ENCODE measurements at regions not wholly inside any gene's neighbourhood (a gene's known extent, or its start where the extent isn't known, plus 50 kb on each side); places are given as distances from the start of the nearest gene placed in this dataset.

DNA sequence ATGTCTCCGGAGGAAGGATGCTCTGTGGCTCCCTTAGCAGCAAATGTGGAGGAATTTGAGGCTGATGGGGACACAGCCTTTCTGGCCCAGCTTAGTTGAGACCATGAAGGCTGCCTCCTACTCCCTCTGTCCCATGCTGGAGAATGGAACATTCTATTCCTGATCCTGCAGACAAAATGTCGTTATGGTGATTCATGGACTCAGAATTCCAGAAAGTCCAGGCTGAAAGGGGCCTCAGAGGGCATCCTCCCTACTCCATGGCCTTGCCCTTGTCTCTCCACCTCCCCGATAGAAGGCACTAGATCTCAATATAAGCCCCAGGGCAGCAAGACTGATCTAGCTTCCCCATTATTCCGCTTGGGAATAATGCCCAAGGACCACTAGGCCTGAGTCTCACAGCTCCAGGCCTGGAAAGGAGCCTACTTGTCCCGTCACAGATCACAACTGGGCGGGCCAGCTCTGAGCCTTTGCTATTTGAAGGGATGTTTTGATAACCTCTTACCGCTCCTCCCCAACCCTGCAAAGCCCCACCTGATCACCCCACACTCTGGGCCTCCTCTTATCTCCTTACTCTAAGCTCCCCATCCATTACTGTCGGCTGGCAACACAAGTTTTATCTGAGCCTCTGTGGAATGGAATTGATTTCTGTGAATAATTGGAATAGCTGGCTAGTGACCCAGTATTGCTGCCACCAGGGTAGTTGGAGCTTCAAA, 52.8 kb upstream of the TRABD2B start:
- H3K27me3 Mint-ChIP-seq = peaks cover 5 to 12% of the 10 kb centered on the region in 2 donors
- H3K27ac ChIP-seq (ENCODE audit: low read depth, low read length) = no peak overlapping the region
- no peaks in the 10 kb centered on the region for H3K36me3 ChIP-seq (ENCODE audit: insufficient read depth, low read length)
- intact Hi-C loops (cut with micrococcal nuclease) = no loop called here
- POLR2A ChIA-PET (ENCODE audit: partially characterized antibody) = no interaction called here
- H3K27me3 ChIP-seq (ENCODE audit: insufficient read depth, low read length) = no peaks in the 10 kb centered on the region
- CTCF ChIA-PET (ENCODE audit: partially characterized antibody) = interaction anchor here (1.1 to 1.4 kb wide), 2 partner anchors 9 to 11 kb away, joined by 3 read pairs; no protein-coding TSS in a partner anchor
- no peaks in the 10 kb centered on the region for H3K4me1 Mint-ChIP-seq
- H3K4me1 ChIP-seq (ENCODE audit: insufficient read depth, low read length) = no peaks in the 10 kb centered on the region
- no peaks in the 10 kb centered on the region for H3K36me3 Mint-ChIP-seq
- no peaks in the 10 kb centered on the region for H3K9me3 Mint-ChIP-seq
- H3K27ac Mint-ChIP-seq = peak overlapping the region in 1 of 7 donors; percentile 58
- no peak overlapping the region for H3K4me3 Mint-ChIP-seq
- DNase-seq = no peak
- no peaks in the 10 kb centered on the region for H3K9me3 ChIP-seq (ENCODE audit: control insufficient read depth in 1 of 2, low read length in 2 of 2)
- H3K4me3 ChIP-seq (ENCODE audit: low read length in 2 of 2) = no peak overlapping the region

DNA sequence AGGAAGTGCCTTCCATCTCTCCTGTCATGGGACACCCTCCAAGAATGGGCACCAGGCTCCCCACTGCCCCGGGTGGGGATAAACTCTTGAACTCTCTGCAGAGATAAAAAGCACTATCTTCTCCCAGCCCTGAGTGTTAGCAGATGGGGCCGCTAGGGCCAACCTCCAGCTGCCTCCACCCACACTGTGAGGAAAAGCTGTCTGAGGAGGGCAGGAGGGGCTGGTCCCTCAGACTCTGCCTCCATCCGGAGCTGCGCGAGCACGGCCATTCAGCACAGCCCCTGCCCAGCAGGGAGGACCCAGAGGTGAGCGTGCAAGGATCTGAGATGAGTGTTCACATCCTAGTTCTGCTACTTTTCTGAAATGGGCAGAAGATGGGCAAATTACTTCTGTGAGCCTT, 51.8 kb upstream of the TRABD2B start:
- no peaks in the 10 kb centered on the region for H3K27me3 ChIP-seq (ENCODE audit: insufficient read depth, low read length)
- ChIA-PET POLR2A (ENCODE audit: partially characterized antibody) (no interaction called here), CTCF (ENCODE audit: partially characterized antibody) (interaction anchor here (1.4 kb wide), 1 partner anchor 8 kb away, joined by 3 read pairs; no protein-coding TSS in a partner anchor)
- intact Hi-C loops (cut with micrococcal nuclease) = no loop called here
- Mint-ChIP-seq H3K36me3 (no peaks in the 10 kb centered on the region), H3K27ac (no peak overlapping the region), H3K9me3 (no peaks in the 10 kb centered on the region), H3K4me3 (no peak overlapping the region), H3K4me1 (no peaks in the 10 kb centered on the region), H3K27me3 (peaks cover 3 to 12% of the 10 kb centered on the region in 2 donors)
- no peaks in the 10 kb centered on the region for H3K36me3 ChIP-seq (ENCODE audit: insufficient read depth, low read length)
- no peaks in the 10 kb centered on the region for H3K9me3 ChIP-seq (ENCODE audit: control insufficient read depth in 1 of 2, low read length in 2 of 2)
- no peak for DNase-seq
- no peak overlapping the region for H3K27ac ChIP-seq (ENCODE audit: low read depth, low read length)
- H3K4me3 ChIP-seq (ENCODE audit: low read length in 2 of 2) = no peak overlapping the region
- H3K4me1 ChIP-seq (ENCODE audit: insufficient read depth, low read length) = no peaks in the 10 kb centered on the region

DNA sequence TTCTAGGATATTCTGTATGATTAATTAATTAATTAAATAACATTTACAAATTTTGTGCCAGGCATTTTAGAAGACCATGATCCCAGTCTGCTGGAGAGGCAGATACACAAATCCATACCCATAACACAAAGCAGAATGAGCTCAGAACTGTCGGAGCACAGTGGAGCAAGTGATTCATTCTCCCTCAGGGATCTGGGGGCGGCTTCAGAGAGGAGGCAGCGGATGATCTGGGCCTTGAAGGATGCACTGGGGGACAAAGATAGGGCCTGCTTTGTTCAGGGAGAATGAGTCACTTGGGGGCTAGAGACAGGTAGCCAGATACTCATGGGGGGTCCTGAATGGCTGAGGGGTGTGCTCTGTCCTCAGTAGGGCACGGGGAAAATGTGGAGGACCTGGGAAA, 50.9 kb upstream of the TRABD2B start:
- intact Hi-C loops (cut with micrococcal nuclease) = no loop called here
- H3K4me3 ChIP-seq (ENCODE audit: low read length in 2 of 2) = no peak overlapping the region
- H3K4me1 ChIP-seq (ENCODE audit: insufficient read depth, low read length) = no peaks in the 10 kb centered on the region
- ChIA-PET CTCF (ENCODE audit: partially characterized antibody) (no interaction called here), POLR2A (ENCODE audit: partially characterized antibody) (no interaction called here)
- Mint-ChIP-seq H3K27ac (no peak overlapping the region), H3K9me3 (no peaks in the 10 kb centered on the region), H3K36me3 (no peaks in the 10 kb centered on the region), H3K27me3 (peaks cover 0 to 12% of the 10 kb centered on the region in 2 donors), H3K4me1 (no peaks in the 10 kb centered on the region), H3K4me3 (no peak overlapping the region)
- no peak overlapping the region for H3K27ac ChIP-seq (ENCODE audit: low read depth, low read length)
- H3K36me3 ChIP-seq (ENCODE audit: insufficient read depth, low read length) = no peaks in the 10 kb centered on the region
- no peaks in the 10 kb centered on the region for H3K9me3 ChIP-seq (ENCODE audit: control insufficient read depth in 1 of 2, low read length in 2 of 2)
- DNase-seq = no peak
- no peaks in the 10 kb centered on the region for H3K27me3 ChIP-seq (ENCODE audit: insufficient read depth, low read length)

DNA sequence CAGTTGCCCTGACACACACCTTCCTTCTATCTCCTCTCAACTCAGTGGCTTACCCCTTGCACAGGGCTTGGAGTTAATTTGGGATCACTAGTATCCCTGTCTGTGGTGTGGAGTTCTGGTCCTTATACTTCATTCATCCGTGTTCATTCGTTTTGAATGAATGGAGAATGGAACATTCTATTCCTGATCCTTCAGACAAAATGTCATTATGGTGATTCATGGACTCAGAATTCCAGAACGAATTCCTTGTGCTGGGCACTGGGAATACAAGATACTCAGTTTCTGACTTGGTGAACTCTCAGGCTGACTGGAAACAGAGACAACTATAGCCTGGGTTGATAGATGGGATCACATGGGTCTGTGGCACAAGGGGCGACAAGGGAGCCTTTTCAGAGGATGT, 49.9 kb upstream of the TRABD2B start:
- no peak overlapping the region for H3K27ac Mint-ChIP-seq
- POLR2A ChIA-PET (ENCODE audit: partially characterized antibody) = no interaction called here
- no peaks in the 10 kb centered on the region for H3K9me3 ChIP-seq (ENCODE audit: control insufficient read depth in 1 of 2, low read length in 2 of 2)
- H3K4me1 ChIP-seq (ENCODE audit: insufficient read depth, low read length) = no peaks in the 10 kb centered on the region
- CTCF ChIA-PET (ENCODE audit: partially characterized antibody) = no interaction called here
- H3K36me3 ChIP-seq (ENCODE audit: insufficient read depth, low read length) = no peaks in the 10 kb centered on the region
- H3K9me3 Mint-ChIP-seq = no peaks in the 10 kb centered on the region
- H3K27me3 ChIP-seq (ENCODE audit: insufficient read depth, low read length) = no peaks in the 10 kb centered on the region
- no peak overlapping the region for H3K4me3 ChIP-seq (ENCODE audit: low read length in 2 of 2)
- H3K27ac ChIP-seq (ENCODE audit: low read depth, low read length) = no peak overlapping the region
- intact Hi-C loops (cut with micrococcal nuclease) = no loop called here
- no peak for DNase-seq
- no peak overlapping the region for H3K4me3 Mint-ChIP-seq
- no peaks in the 10 kb centered on the region for H3K36me3 Mint-ChIP-seq
- no peaks in the 10 kb centered on the region for H3K4me1 Mint-ChIP-seq
- H3K27me3 Mint-ChIP-seq = peaks cover 0 to 13% of the 10 kb centered on the region in 2 donors

Data from CD4-positive, alpha-beta memory T cell (primary cell).